Osteoblast (primary cell): ENCODE measurements at regions not wholly inside any gene's neighbourhood (a gene's known extent, or its start where the extent isn't known, plus 50 kb on each side); places are given as distances from the start of the nearest gene placed in this dataset.

Experiments used
- DNase-seq: peaks from one replicate; pipeline ENCODE4 v3.0.0; 2011; ENCODE audit warnings: low spot score, mixed read lengths; ENCODE audit not compliant: insufficient read length; ENCODE audit errors: missing footprints
- H2AFZ ChIP-seq: 2 replicates; pipeline ENCODE4 v1.6.0; 2011; ENCODE audit warnings: mild to moderate bottlenecking, low read length
- H3K27ac ChIP-seq: 2 replicates; pipeline ENCODE4 v1.5.1; 2011; ENCODE audit warnings: mild to moderate bottlenecking, low read depth, low read length, moderate library complexity
- H3K27me3 ChIP-seq: 2 replicates; pipeline ENCODE4 v1.6.0; 2012; ENCODE audit warnings: mild to moderate bottlenecking, control low read depth, inconsistent platforms, low read length, moderate library complexity; ENCODE audit not compliant: insufficient read depth
- H3K36me3 ChIP-seq: 2 replicates; pipeline ENCODE4 v1.5.1; 2011; ENCODE audit warnings: mild to moderate bottlenecking, low read length, control low read depth, moderate library complexity; ENCODE audit not compliant: insufficient read depth
- H3K4me1 ChIP-seq: 2 replicates; pipeline ENCODE4 v1.5.1; 2011; ENCODE audit warnings: mild to moderate bottlenecking, low read length, control low read depth, moderate library complexity; ENCODE audit not compliant: insufficient read depth
- H3K4me2 ChIP-seq: 2 replicates; pipeline ENCODE4 v1.6.0; 2011; ENCODE audit warnings: mild to moderate bottlenecking, low read length; ENCODE audit not compliant: insufficient read depth
- H3K4me3 ChIP-seq: fragments of 200-600 bp; sonication (generic); 3 replicates; pipeline ENCODE4 v1.5.1; 2012; ENCODE audit warnings: mild to moderate bottlenecking, low read length, inconsistent platforms; ENCODE audit not compliant: insufficient read depth
- H3K79me2 ChIP-seq: 2 replicates; pipeline ENCODE4 v1.6.0; 2012; ENCODE audit warnings: mild to moderate bottlenecking, low read length, control low read depth, inconsistent platforms; ENCODE audit not compliant: insufficient read depth
- H3K9me3 ChIP-seq: 2 replicates; pipeline ENCODE4 v1.5.1; 2011; ENCODE audit warnings: low read depth, low read length, control low read depth
- H4K20me1 ChIP-seq: 2 replicates; pipeline ENCODE4 v1.6.0; 2012; ENCODE audit warnings: mild to moderate bottlenecking, low read length, control low read depth; ENCODE audit not compliant: insufficient read depth
- CTCF ChIP-seq: IDR thresholded peaks from 2 replicates; pipeline ENCODE4 v1.5.1; 2011; ENCODE audit warnings: mild to moderate bottlenecking, low read depth, low read length, moderate library complexity; ENCODE audit errors: extremely low read depth

GRCh38 chr1:60572378-60572777, 498.8 kb upstream of the C1orf87 start:
- no peaks in the 10 kb centered on the region for H3K27me3 ChIP-seq
- no peak for DNase-seq
- H2AFZ ChIP-seq, result no peak overlapping the region
- H3K4me1 ChIP-seq, result peaks cover 12% of the 10 kb centered on the region
- no peak overlapping the region for H3K27ac ChIP-seq
- no peaks in the 10 kb centered on the region for H4K20me1 ChIP-seq
- no peaks in the 10 kb centered on the region for H3K36me3 ChIP-seq
- TF ChIP-seq CTCF, result no peak
- no peaks in the 10 kb centered on the region for H3K79me2 ChIP-seq
- H3K4me2 ChIP-seq, result no peak overlapping the region
- H3K4me3 ChIP-seq, result no peak overlapping the region
- H3K9me3 ChIP-seq, result no peaks in the 10 kb centered on the region

GRCh38 chr1:60571811-60572210, 498.2 kb upstream of the C1orf87 start:
- Histone ChIP-seq H3K36me3 (no peaks in the 10 kb centered on the region), H3K79me2 (no peaks in the 10 kb centered on the region), H3K4me1 (peaks cover 12% of the 10 kb centered on the region), H2AFZ (no peak overlapping the region), H3K27me3 (no peaks in the 10 kb centered on the region), H3K27ac (no peak overlapping the region), H3K9me3 (no peaks in the 10 kb centered on the region), H3K4me2 (no peak overlapping the region), H4K20me1 (no peaks in the 10 kb centered on the region), H3K4me3 (no peak overlapping the region)
- no peak for TF ChIP-seq CTCF
- no peak for DNase-seq

- Histone ChIP-seq H3K79me2 (no peaks in the 10 kb centered on the region), H3K36me3 (no peaks in the 10 kb centered on the region), H3K4me3 (no peak overlapping the region), H3K27me3 (no peaks in the 10 kb centered on the region), H3K27ac (no peak overlapping the region), H2AFZ (no peak overlapping the region), H3K9me3 (no peaks in the 10 kb centered on the region), H3K4me1 (peaks cover 12% of the 10 kb centered on the region), H3K4me2 (no peak overlapping the region), H4K20me1 (no peaks in the 10 kb centered on the region)
- no peak for TF ChIP-seq CTCF
- no peak for DNase-seq
Measured at GRCh38 chr1:60569189-60569588, 495.6 kb upstream of the C1orf87 start.

GRCh38 chr1:60567256-60567655, 493.7 kb upstream of the C1orf87 start:
- Histone ChIP-seq H3K79me2 (no peaks in the 10 kb centered on the region), H3K4me1 (no peaks in the 10 kb centered on the region), H2AFZ (no peak overlapping the region), H3K4me3 (no peak overlapping the region), H3K9me3 (no peaks in the 10 kb centered on the region), H3K36me3 (no peaks in the 10 kb centered on the region), H3K27me3 (no peaks in the 10 kb centered on the region), H3K4me2 (no peak overlapping the region), H4K20me1 (no peaks in the 10 kb centered on the region), H3K27ac (no peak overlapping the region)
- TF ChIP-seq CTCF, result no peak
- DNase-seq, result no peak
